Vagina (tissue), 2 donors: ENCODE measurements at regions not wholly inside any gene's neighbourhood (a gene's known extent, or its start where the extent isn't known, plus 50 kb on each side); places are given as distances from the start of the nearest gene placed in this dataset.

ENCODE experiments used
- DNase-seq, 2 donors: peaks; one replicate each; pipeline ENCODE4 v3.0.0-alpha.2; 2017; ENCODE audit errors: extremely low spot score in 2 of 2
- H3K27ac ChIP-seq: fragments of 200-600 bp; sonication (generic); one replicate; pipeline ENCODE4 v1.5.1; 2019
- H3K27me3 ChIP-seq: fragments of 200-600 bp; sonication (generic); one replicate; pipeline ENCODE4 v1.5.1; 2019
- H3K36me3 ChIP-seq, 2 donors: fragments of 200-600 bp; sonication (generic); one replicate each; pipeline ENCODE4 v1.5.1; 2017 to 2019
- H3K4me1 ChIP-seq: fragments of 200-600 bp; sonication (generic); one replicate; pipeline ENCODE4 v1.5.1; 2019
- H3K4me3 ChIP-seq, 2 donors: fragments of 200-600 bp; sonication (generic); 1 replicate in 1 of 2; 2 replicates in 1 of 2; pipeline ENCODE4 v1.5.1; 2016 to 2019
- H3K9me3 ChIP-seq: fragments of 200-600 bp; sonication (generic); one replicate; pipeline ENCODE4 v1.5.1; 2019
- POLR2A ChIP-seq, 2 donors: fragments of 450-650 bp; IDR thresholded peaks; one replicate each; pipeline ENCODE4 v1.6.1; 2017; ENCODE audit warnings: antibody characterized with exemption in 2 of 2, mild to moderate bottlenecking in 2 of 2, moderate library complexity in 2 of 2
- POLR2AphosphoS5 ChIP-seq, 2 donors: sonication (generic); formaldehyde crosslinking; IDR thresholded peaks; one replicate each; pipeline ENCODE4 v1.9.0; 2017; ENCODE audit warnings: antibody characterized with exemption in 2 of 2, mild to moderate bottlenecking in 2 of 2, low read depth in 1 of 2; ENCODE audit not compliant: insufficient read depth in 1 of 2
- intact Hi-C: fragments of 100-400 bp; cut with DNase I; formaldehyde crosslinking; loops from one replicate; pipeline ENCODE4 v1.15.1; 2023
- TF ChIP-seq, protein P1 (sequence below), 3 experiments: fragments of 450-650 bp in 2 of 3; fragments of 200-600 bp in 1 of 3; sonication (generic) in 1 of 3; IDR thresholded peaks; one replicate each; pipeline ENCODE4 v1.5.1; 2017 to 2019; ENCODE audit warnings: antibody characterized with exemption in 3 of 3, mild to moderate bottlenecking in 2 of 3, moderate library complexity in 2 of 3

DNA sequence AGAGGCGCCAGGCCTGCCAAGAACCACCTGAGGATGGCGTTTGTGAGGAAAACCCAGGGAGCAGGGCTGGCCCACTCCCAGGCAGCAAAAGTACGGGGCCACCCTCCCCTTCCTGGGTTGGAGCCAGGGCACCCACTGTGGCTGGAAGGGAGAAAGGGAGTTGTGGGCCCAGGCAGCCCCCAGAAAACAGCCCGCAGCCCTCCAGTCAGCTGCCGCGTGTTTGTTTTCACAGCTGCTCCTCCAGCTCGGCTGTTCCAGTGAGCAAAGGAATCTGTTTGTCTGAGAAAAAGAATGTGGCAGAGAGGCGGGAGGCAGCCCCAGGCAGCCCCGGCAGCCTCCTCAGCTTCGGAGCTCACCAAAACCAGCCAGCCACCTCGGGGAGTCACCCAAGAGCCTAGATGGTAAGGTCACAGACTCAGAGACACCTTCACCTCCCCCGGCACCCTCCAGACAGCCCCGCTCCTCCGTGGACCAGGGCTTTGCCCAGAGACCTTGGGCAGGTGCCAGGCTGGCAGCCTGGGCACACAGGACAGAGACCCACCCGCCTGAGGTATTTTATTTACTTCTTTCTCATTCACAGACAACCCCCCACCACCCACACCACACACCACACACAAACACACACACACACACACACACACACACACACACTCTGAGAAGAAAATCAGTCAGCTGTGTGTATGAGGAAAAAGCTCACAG, 338.1 kb downstream of the BCOR start:
- H3K4me3 ChIP-seq = no peak overlapping the region
- H3K27ac ChIP-seq = peak overlapping the region; percentile 15
- no peak for TF ChIP-seq POLR2A (IDR thresholded peaks at IDR 0.05)
- TF ChIP-seq, protein P1, sequence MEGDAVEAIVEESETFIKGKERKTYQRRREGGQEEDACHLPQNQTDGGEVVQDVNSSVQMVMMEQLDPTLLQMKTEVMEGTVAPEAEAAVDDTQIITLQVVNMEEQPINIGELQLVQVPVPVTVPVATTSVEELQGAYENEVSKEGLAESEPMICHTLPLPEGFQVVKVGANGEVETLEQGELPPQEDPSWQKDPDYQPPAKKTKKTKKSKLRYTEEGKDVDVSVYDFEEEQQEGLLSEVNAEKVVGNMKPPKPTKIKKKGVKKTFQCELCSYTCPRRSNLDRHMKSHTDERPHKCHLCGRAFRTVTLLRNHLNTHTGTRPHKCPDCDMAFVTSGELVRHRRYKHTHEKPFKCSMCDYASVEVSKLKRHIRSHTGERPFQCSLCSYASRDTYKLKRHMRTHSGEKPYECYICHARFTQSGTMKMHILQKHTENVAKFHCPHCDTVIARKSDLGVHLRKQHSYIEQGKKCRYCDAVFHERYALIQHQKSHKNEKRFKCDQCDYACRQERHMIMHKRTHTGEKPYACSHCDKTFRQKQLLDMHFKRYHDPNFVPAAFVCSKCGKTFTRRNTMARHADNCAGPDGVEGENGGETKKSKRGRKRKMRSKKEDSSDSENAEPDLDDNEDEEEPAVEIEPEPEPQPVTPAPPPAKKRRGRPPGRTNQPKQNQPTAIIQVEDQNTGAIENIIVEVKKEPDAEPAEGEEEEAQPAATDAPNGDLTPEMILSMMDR (IDR thresholded peaks at IDR 0.05) = no peak
- H3K36me3 ChIP-seq = no peaks in the 10 kb centered on the region
- no peaks in the 10 kb centered on the region for H3K27me3 ChIP-seq
- H3K9me3 ChIP-seq = no peaks in the 10 kb centered on the region
- H3K4me1 ChIP-seq = peaks cover 12% of the 10 kb centered on the region
- intact Hi-C loops = no loop called here
- no peak for DNase-seq

GRCh38 chrX:39760930-39761329, 336.8 kb downstream of the BCOR start:
- intact Hi-C loops = no loop called here
- H3K27me3 ChIP-seq = no peaks in the 10 kb centered on the region

GRCh38 chrX:39762266-39762841, 335.4 kb downstream of the BCOR start:
- intact Hi-C loops = no loop called here
- no peak for TF ChIP-seq POLR2AphosphoS5 (IDR thresholded peaks at IDR 0.05; ENCODE audit: insufficient read depth in 1 of 2, low read depth in 1 of 2)
- TF ChIP-seq, protein P1 (IDR thresholded peaks at IDR 0.05) = no peak
- H3K27ac ChIP-seq = no peak overlapping the region

More at GRCh38 chrX:39760930-39761329, 336.8 kb downstream of the BCOR start:
- Histone ChIP-seq H3K4me3 (no peak overlapping the region), H3K36me3 (no peaks in the 10 kb centered on the region), H3K4me1 (peaks cover 2% of the 10 kb centered on the region), H3K27ac (no peak overlapping the region), H3K9me3 (no peaks in the 10 kb centered on the region)
- DNase-seq = no peak
- TF ChIP-seq POLR2AphosphoS5 (IDR thresholded peaks at IDR 0.05; ENCODE audit: insufficient read depth in 1 of 2, low read depth in 1 of 2) (no peak), POLR2A (IDR thresholded peaks at IDR 0.05) (no peak)
- TF ChIP-seq, protein P1 (IDR thresholded peaks at IDR 0.05) = no peak

DNA sequence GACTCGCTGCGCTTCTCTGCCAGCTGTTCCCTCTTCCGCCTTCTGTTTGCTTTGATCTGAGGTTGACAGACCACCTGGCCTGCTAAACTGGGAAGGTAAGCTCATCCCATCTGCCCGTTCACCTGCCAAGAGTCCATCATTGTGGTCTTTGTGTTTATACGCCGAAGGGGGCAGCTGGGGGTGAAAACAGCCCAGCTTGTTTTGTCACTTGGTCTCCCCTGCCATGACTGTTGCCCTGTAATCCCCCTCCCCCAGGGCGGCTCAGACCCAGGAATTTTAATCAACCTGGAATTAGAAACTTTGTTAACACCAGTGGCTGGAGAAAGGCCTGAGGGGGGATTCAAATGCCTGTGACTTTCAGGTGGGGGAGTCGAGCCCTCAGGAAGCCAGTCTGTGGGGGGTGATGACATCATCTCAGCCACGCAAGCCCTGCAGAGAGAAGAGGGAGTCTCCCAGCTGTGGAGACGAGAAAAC, 333.3 kb downstream of the BCOR start:
- Histone ChIP-seq H3K27me3 (no peaks in the 10 kb centered on the region), H3K4me1 (no peaks in the 10 kb centered on the region), H3K9me3 (no peaks in the 10 kb centered on the region), H3K36me3 (no peaks in the 10 kb centered on the region), H3K4me3 (no peak overlapping the region), H3K27ac (no peak overlapping the region)
- DNase-seq = no peak
- intact Hi-C loops = no loop called here
- TF ChIP-seq POLR2AphosphoS5 (IDR thresholded peaks at IDR 0.05; ENCODE audit: insufficient read depth in 1 of 2, low read depth in 1 of 2) (no peak), POLR2A (IDR thresholded peaks at IDR 0.05) (no peak)
- TF ChIP-seq, protein P1 (IDR thresholded peaks at IDR 0.05) = no peak

More at GRCh38 chrX:39762266-39762841, 335.4 kb downstream of the BCOR start:
- Histone ChIP-seq H3K27me3 (no peaks in the 10 kb centered on the region), H3K4me3 (no peak overlapping the region), H3K4me1 (no peaks in the 10 kb centered on the region), H3K9me3 (no peaks in the 10 kb centered on the region), H3K36me3 (no peaks in the 10 kb centered on the region)
- DNase-seq = no peak

GRCh38 chrX:39765327-39765726, 332.4 kb downstream of the BCOR start:
- Histone ChIP-seq H3K27me3 (no peaks in the 10 kb centered on the region), H3K4me3 (no peak overlapping the region), H3K9me3 (no peaks in the 10 kb centered on the region), H3K4me1 (no peaks in the 10 kb centered on the region), H3K36me3 (no peaks in the 10 kb centered on the region), H3K27ac (no peak overlapping the region)
- TF ChIP-seq POLR2AphosphoS5 (IDR thresholded peaks at IDR 0.05; ENCODE audit: insufficient read depth in 1 of 2, low read depth in 1 of 2) (no peak), POLR2A (IDR thresholded peaks at IDR 0.05) (no peak)
- TF ChIP-seq, protein P1 (IDR thresholded peaks at IDR 0.05) = no peak
- no peak for DNase-seq
- intact Hi-C loops = no loop called here
